ENCODE measurements at regions not wholly inside any gene's neighbourhood (a gene's known extent, or its start where the extent isn't known, plus 50 kb on each side); places are given as distances from the start of the nearest gene placed in this dataset.

- Histone ChIP-seq H3K9ac (ENCODE audit: low read depth, low read length) (no peak overlapping the region), H3K79me1 (ENCODE audit: low read depth in 1 of 2, low read length in 2 of 2) (no peaks in the 10 kb centered on the region), H3K36me3 (ENCODE audit: control insufficient read depth, insufficient read depth, low read length) (no peaks in the 10 kb centered on the region), H2AK5ac (ENCODE audit: low read depth, low read length) (no peak overlapping the region), H3K18ac (ENCODE audit: low read depth, low read length) (no peak overlapping the region), H3K9me3 (ENCODE audit: control insufficient read depth, insufficient read depth, low read length) (peaks cover 17% of the 10 kb centered on the region), H4K91ac (ENCODE audit: insufficient read depth, low read depth, low read length) (no peak overlapping the region), H2BK5ac (ENCODE audit: low read depth, low read length, poor library complexity, severe bottlenecking) (no peak overlapping the region), H3K56ac (ENCODE audit: extremely low read depth, insufficient read depth, low read length) (no peak overlapping the region), H2BK15ac (ENCODE audit: low read depth, low read length) (no peak overlapping the region), H3K4ac (ENCODE audit: low read depth, low read length) (no peak overlapping the region), H2BK20ac (ENCODE audit: low read depth, low read length) (no peak overlapping the region), H3K4me3 (ENCODE audit: insufficient read depth, low read depth, low read length) (no peak overlapping the region), H2AFZ (replicated peaks; ENCODE audit: low read length, poor library complexity) (no peak overlapping the region), H4K5ac (ENCODE audit: low read depth, low read length) (no peak overlapping the region), H2AK9ac (replicated peaks; ENCODE audit: low read depth, low read length, poor library complexity) (no peak overlapping the region), H4K20me1 (ENCODE audit: insufficient read depth, low read length) (no peaks in the 10 kb centered on the region), H4K8ac (ENCODE audit: low read depth in 2 of 2, low read length in 2 of 2) (no peak overlapping the region), H3K14ac (replicated peaks; ENCODE audit: low read depth, low read length) (no peak overlapping the region), H3K23ac (ENCODE audit: low read depth, low read length) (no peak overlapping the region), H3K9me1 (ENCODE audit: insufficient read depth, low read length) (no peaks in the 10 kb centered on the region), H3K4me1 (ENCODE audit: control insufficient read depth, insufficient read depth, low read length) (no peaks in the 10 kb centered on the region), H3K27me3 (ENCODE audit: control insufficient read depth, insufficient read depth, low read length) (no peaks in the 10 kb centered on the region; the same call in 1 of the 2 replicates), H3K27ac (ENCODE audit: insufficient read depth, low read length) (no peak overlapping the region), H3K4me2 (ENCODE audit: low read depth, low read length) (no peak overlapping the region), H2BK120ac (ENCODE audit: low read depth, low read length) (no peak overlapping the region)
- in situ Hi-C loops (cut with MboI; ENCODE audit: low sequenced_read_pairs) (no loop called here), dilution Hi-C loops (cut with HindIII; ENCODE audit: low sequenced_read_pairs, unreplicated experiment) (no loop called here), intact Hi-C loops (cut with micrococcal nuclease) (no loop called here)
- ATAC-seq (ENCODE audit: low read depth): no peak
- 82% methylated on average over 6 of the region's 14 CpGs; no CpG with 5 or more reads in 1 of the 2 experiments for WGBS, 2 experiments (ENCODE audit: extremely low coverage in 2 of 2, insufficient read length in 1 of 2)
- no peak for TF ChIP-seq CHD1 (IDR thresholded peaks at IDR 0.05; ENCODE audit: low read depth, low read length)
- no peak for TF ChIP-seq RAD21 (IDR thresholded peaks at IDR 0.05; ENCODE audit: low read length)
- no peak for TF ChIP-seq POLR2A (IDR thresholded peaks at IDR 0.05; ENCODE audit: low read depth, low read length)
- no peak for TF ChIP-seq RFX5 (IDR thresholded peaks at IDR 0.05; ENCODE audit: low read depth, low read length)
- no peak for TF ChIP-seq CTCF (conservative IDR thresholded peaks at IDR 0.05; ENCODE audit: low read depth, low read length)
- no peak for TF ChIP-seq SMC3 (IDR thresholded peaks at IDR 0.05; ENCODE audit: low read depth, low read length)
- CTCF ChIA-PET: no interaction called here
- no peak for DNase-seq
- POLR2A ChIA-PET (ENCODE audit: unreplicated experiment): no interaction called here
- no TSS peak for BruUV-seq (replicated peaks)
Observed at GRCh38 chr9:135338546-135338945, 141.0 kb upstream of the PPP1R26 start.

Data from IMR-90 (cell line).